Nephron progenitor cell (in vitro differentiated cells): ENCODE measurements at regions not wholly inside any gene's neighbourhood (a gene's known extent, or its start where the extent isn't known, plus 50 kb on each side); places are given as distances from the start of the nearest gene placed in this dataset.
"Not testable (repeated sequence)": the region's sequence is repeated elsewhere in the genome, so short reads cannot be mapped to it uniquely, and the experiment has no call there.

Experiments used
- DNase-seq: peaks from one replicate; pipeline ENCODE4 v3.0.0; 2021
- H3K27ac Mint-ChIP-seq: 2 replicates; pipeline ENCODE4 v1.8.0; 2021; ENCODE audit warnings: mild to moderate bottlenecking, moderate library complexity, mixed read lengths
- H3K27me3 Mint-ChIP-seq: 2 replicates; pipeline ENCODE4 v1.8.0; 2021; ENCODE audit warnings: mild to moderate bottlenecking, low read depth, mixed read lengths; ENCODE audit not compliant: poor library complexity
- H3K36me3 Mint-ChIP-seq: 2 replicates; pipeline ENCODE4 v1.8.0; 2021; ENCODE audit warnings: low read depth, mixed read lengths
- H3K4me1 Mint-ChIP-seq: 2 replicates; pipeline ENCODE4 v1.8.0; 2021; ENCODE audit warnings: mixed read lengths
- H3K4me3 Mint-ChIP-seq: 2 replicates; pipeline ENCODE4 v1.8.0; 2021; ENCODE audit warnings: mild to moderate bottlenecking, moderate library complexity, mixed read lengths
- H3K9me3 Mint-ChIP-seq: 2 replicates; pipeline ENCODE4 v1.8.0; 2021; ENCODE audit warnings: mild to moderate bottlenecking, moderate library complexity, mixed read lengths
- TF ChIP-seq, protein P1 (sequence below): fragments of 200-600 bp; sonication (generic); IDR thresholded peaks from 2 replicates; pipeline ENCODE4 v1.5.0; 2021; ENCODE audit warnings: antibody characterized with exemption

GRCh38 chr14:101088395-101088667 is 184.8 kb upstream of the RTL1 start:
- DNase-seq, result no peak
- H3K4me1 Mint-ChIP-seq, result no peaks in the 10 kb centered on the region
- no peak overlapping the region for H3K27ac Mint-ChIP-seq
- H3K4me3 Mint-ChIP-seq, result no peak overlapping the region
- H3K27me3 Mint-ChIP-seq, result peaks cover 7% of the 10 kb centered on the region
- peaks cover 2% of the 10 kb centered on the region for H3K9me3 Mint-ChIP-seq
- no peaks in the 10 kb centered on the region for H3K36me3 Mint-ChIP-seq
- TF ChIP-seq, protein P1, sequence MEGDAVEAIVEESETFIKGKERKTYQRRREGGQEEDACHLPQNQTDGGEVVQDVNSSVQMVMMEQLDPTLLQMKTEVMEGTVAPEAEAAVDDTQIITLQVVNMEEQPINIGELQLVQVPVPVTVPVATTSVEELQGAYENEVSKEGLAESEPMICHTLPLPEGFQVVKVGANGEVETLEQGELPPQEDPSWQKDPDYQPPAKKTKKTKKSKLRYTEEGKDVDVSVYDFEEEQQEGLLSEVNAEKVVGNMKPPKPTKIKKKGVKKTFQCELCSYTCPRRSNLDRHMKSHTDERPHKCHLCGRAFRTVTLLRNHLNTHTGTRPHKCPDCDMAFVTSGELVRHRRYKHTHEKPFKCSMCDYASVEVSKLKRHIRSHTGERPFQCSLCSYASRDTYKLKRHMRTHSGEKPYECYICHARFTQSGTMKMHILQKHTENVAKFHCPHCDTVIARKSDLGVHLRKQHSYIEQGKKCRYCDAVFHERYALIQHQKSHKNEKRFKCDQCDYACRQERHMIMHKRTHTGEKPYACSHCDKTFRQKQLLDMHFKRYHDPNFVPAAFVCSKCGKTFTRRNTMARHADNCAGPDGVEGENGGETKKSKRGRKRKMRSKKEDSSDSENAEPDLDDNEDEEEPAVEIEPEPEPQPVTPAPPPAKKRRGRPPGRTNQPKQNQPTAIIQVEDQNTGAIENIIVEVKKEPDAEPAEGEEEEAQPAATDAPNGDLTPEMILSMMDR, result no peak

DNA sequence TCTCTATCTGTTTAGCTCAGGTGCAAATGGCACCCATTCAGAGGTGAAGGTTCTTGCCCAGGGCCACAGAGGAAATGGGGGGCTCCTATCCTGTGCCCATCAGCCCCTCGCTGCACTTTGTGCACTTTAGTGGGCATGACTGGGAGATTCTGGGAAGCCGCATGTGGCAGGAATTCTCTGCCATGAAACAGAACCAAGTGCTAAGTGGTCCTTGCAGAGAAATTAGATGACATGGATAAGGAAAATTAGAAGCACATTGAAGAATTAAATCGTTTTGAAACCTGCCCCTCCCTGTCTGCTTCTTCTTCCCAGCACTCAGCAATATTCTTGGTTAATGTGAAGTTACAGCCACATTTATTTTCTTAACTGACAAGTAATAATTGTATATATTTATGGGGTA is 185.2 kb upstream of the RTL1 start:
- Mint-ChIP-seq H3K4me3 (no peak overlapping the region), H3K27ac (no peak overlapping the region), H3K27me3 (peaks cover 7% of the 10 kb centered on the region), H3K36me3 (no peaks in the 10 kb centered on the region), H3K4me1 (no peaks in the 10 kb centered on the region), H3K9me3 (no peaks in the 10 kb centered on the region)
- no peak for DNase-seq
- TF ChIP-seq, protein P1, result no peak

DNA sequence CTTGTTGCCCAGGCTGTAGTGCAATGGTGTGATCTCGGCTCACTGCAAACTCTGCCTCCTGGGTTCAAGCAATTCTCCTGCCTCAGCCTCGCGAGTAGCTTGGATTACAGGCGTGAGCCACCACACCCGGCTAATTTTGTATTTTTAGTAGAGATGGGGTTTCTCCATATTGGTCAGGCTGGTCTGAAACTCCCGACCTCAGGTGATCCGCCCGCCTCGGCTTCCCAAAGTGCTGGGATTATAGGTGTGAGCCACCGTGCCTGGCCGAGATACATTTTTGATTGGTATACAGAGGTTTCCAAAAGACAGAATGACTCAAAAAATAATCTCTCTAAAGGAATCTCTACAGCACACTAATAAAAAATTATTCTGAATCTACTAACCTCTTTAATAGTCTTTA is 187.0 kb upstream of the RTL1 start:
- not testable (repeated sequence) for H3K9me3 Mint-ChIP-seq, H3K4me1 Mint-ChIP-seq, DNase-seq, H3K27ac Mint-ChIP-seq, H3K4me3 Mint-ChIP-seq, H3K36me3 Mint-ChIP-seq
- H3K27me3 Mint-ChIP-seq, result peaks cover 11% of the 10 kb centered on the region

DNA sequence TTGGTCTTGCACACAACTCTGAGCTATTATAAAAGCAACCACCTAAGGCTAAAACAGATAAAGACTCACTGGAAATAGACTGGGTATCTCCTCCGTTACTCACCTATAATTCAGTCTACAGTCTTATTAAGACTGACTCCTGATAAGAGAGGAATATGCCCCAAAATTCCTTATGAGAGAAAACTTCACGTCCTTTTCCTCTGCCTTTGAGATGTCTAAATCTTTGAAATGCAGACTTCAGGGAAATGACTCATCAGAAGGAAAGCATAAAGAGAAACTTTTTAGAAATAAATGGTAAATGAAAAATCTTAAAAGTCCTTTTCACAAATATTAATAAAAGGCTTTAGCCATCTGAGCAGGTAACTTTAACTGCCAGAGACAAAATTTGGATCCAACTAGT is 187.5 kb upstream of the RTL1 start:
- DNase-seq, result no peak
- no peaks in the 10 kb centered on the region for H3K36me3 Mint-ChIP-seq
- H3K9me3 Mint-ChIP-seq, result no peaks in the 10 kb centered on the region
- peaks cover 11% of the 10 kb centered on the region for H3K27me3 Mint-ChIP-seq
- no peaks in the 10 kb centered on the region for H3K4me1 Mint-ChIP-seq
- TF ChIP-seq, protein P1, result no peak
- no peak overlapping the region for H3K4me3 Mint-ChIP-seq
- no peak overlapping the region for H3K27ac Mint-ChIP-seq

- not testable (repeated sequence) for H3K36me3 Mint-ChIP-seq, H3K4me1 Mint-ChIP-seq, H3K4me3 Mint-ChIP-seq, DNase-seq, H3K27me3 Mint-ChIP-seq
- Mint-ChIP-seq H3K9me3 (peaks cover 17% of the 10 kb centered on the region), H3K27ac (peak overlapping the region; percentile 25)
Observed at GRCh38 chr14:101094916-101095315, 191.4 kb upstream of the RTL1 start.

- Mint-ChIP-seq H3K4me1 (no peaks in the 10 kb centered on the region), H3K27me3 (peaks cover 11% of the 10 kb centered on the region), H3K27ac (no peak overlapping the region), H3K36me3 (peaks cover 8% of the 10 kb centered on the region), H3K9me3 (peaks cover 27% of the 10 kb centered on the region), H3K4me3 (no peak overlapping the region)
- no peak for DNase-seq
- TF ChIP-seq, protein P1, result no peak
Observed at GRCh38 chr14:101096551-101096950, 193.0 kb upstream of the RTL1 start.

DNA sequence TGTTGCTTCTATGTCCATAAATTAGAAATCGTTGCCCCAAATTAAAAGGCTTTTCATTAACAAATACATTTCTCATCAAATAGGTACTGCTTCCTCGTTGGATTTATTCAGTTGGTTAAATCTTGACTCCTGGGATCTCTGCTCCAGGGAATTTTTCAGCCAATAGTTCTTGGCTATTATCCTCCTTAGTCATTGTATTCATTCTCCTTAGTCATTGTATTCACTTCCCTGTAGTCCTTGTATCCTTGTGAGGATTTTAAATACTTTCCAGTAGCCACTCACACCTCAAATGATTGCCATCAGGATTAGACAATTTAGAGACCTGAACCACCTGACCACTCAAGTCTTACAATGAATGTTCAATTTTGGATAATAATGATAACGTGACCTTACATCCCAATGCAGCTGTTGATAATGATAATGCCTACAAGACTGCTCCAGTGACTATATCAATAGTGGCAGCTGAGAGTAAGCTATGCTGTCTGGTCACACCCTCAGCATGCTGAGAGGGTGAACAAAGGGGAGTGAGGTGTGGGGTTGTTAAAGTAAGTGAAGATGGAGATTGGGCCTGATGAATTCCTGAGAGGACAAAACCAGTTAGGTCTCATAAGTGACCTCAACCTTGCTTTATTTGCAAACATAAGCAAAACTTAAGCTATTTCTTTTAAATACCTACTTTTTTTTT is 193.7 kb upstream of the RTL1 start:
- Mint-ChIP-seq H3K4me3 (no peak overlapping the region), H3K36me3 (peaks cover 8% of the 10 kb centered on the region), H3K9me3 (peaks cover 27% of the 10 kb centered on the region), H3K27ac (no peak overlapping the region), H3K27me3 (peaks cover 11% of the 10 kb centered on the region), H3K4me1 (no peaks in the 10 kb centered on the region)
- TF ChIP-seq, protein P1, result no peak
- no peak for DNase-seq
